KOPT-K1 (cell line): ENCODE measurements at regions not wholly inside any gene's neighbourhood (a gene's known extent, or its start where the extent isn't known, plus 50 kb on each side); places are given as distances from the start of the nearest gene placed in this dataset.

Source experiments
- H3K27ac ChIP-seq: fragments of 200-600 bp; sonication (generic); 2 replicates; pipeline ENCODE4 v1.5.1; 2016; ENCODE audit warnings: antibody characterized with exemption, mild to moderate bottlenecking, low read depth, low read length; ENCODE audit not compliant: poor library complexity, severe bottlenecking
- H3K36me3 ChIP-seq: fragments of 200-600 bp; sonication (generic); 2 replicates; pipeline ENCODE4 v1.5.1; 2017; ENCODE audit warnings: antibody characterized with exemption, mild to moderate bottlenecking, low read length, moderate library complexity; ENCODE audit not compliant: insufficient read depth
- H3K9me3 ChIP-seq: fragments of 200-600 bp; sonication (generic); 2 replicates; pipeline ENCODE4 v1.5.1; 2017; ENCODE audit warnings: antibody characterized with exemption, low read length, mild to moderate bottlenecking; ENCODE audit not compliant: insufficient read depth, poor library complexity, severe bottlenecking

DNA sequence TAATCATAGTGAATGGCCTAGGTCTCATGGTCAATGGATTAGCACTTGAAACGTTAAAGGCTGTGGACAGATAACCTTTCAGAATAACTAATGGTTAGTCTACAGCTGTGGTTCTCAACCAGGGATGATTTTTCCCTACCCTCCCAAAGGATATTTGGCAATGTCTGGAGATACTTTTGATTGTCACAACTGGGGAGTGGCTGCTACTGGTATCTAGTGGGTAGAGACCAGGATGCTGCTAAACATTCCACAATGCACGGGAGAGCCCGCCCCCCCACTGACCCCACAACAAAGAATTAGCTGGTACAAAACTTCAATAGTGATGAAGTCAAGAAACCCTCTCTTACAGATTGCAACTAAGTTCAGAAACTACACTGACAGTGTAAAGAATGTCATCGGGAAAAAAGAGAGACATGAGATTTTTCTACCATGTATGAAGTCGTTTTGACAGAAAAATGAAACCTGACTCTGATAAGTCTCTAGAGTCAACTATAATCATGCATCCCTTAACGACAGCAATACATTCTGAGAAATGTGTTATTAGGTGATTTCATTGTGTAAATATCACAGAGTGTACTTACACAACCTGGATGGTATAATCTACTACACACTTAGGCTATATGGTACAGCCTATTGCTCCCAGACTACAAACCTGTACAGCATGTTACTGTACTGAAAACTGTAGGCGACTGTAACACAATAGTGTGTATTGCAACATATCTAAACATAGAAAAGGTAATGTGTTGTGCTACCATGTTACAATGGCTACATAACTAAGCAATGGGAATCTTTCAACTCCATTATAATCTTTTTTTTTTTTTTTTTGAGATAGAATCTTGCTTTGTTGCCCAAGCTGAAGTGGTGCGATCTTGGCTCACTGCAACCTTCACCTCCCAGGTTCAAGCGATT lies 49.7 kb upstream of the PRDX6 start:
- no peaks in the 10 kb centered on the region for H3K36me3 ChIP-seq
- no peak overlapping the region for H3K27ac ChIP-seq
- H3K9me3 ChIP-seq: no peaks in the 10 kb centered on the region
